ENCODE measurements at regions not wholly inside any gene's neighbourhood (a gene's known extent, or its start where the extent isn't known, plus 50 kb on each side); places are given as distances from the start of the nearest gene placed in this dataset.

DNA sequence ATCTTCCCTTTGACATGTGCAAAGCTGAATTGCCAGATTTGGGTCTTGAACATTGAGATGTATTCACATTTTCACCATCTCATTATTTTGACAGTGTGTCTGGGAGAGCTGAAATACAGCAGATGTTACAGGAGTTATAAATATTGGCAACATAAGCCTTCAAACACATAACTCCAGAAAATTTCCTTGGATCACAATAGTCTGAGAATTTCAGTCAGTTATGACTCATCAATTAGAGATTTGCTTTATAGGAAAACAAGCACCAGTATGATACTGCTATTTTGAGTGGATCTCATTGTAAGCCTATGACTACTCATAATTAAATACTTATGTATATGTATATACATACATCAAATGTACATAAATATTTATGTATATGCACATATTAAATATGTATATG lies 1171.8 kb downstream of the AMY1C start:
- TF ChIP-seq, protein P1, sequence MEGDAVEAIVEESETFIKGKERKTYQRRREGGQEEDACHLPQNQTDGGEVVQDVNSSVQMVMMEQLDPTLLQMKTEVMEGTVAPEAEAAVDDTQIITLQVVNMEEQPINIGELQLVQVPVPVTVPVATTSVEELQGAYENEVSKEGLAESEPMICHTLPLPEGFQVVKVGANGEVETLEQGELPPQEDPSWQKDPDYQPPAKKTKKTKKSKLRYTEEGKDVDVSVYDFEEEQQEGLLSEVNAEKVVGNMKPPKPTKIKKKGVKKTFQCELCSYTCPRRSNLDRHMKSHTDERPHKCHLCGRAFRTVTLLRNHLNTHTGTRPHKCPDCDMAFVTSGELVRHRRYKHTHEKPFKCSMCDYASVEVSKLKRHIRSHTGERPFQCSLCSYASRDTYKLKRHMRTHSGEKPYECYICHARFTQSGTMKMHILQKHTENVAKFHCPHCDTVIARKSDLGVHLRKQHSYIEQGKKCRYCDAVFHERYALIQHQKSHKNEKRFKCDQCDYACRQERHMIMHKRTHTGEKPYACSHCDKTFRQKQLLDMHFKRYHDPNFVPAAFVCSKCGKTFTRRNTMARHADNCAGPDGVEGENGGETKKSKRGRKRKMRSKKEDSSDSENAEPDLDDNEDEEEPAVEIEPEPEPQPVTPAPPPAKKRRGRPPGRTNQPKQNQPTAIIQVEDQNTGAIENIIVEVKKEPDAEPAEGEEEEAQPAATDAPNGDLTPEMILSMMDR (conservative IDR thresholded peaks at IDR 0.05; ENCODE audit: low read depth, low read length) = no peak
- no peak for TF ChIP-seq EZH2 (IDR thresholded peaks at IDR 0.05; ENCODE audit: borderline replicate concordance, low read depth, low read length, poor library complexity, severe bottlenecking)

Data from A673 (cell line).